ENCODE measurements at regions not wholly inside any gene's neighbourhood (a gene's known extent, or its start where the extent isn't known, plus 50 kb on each side); places are given as distances from the start of the nearest gene placed in this dataset.

- no peak for TF ChIP-seq CTCF (IDR thresholded peaks at IDR 0.05; ENCODE audit: low read depth, low read length, missing input control)
- no peak for TF ChIP-seq YY1 (IDR thresholded peaks at IDR 0.05)
- TF ChIP-seq RAD21 (IDR thresholded peaks at IDR 0.05): no peak
- TF ChIP-seq GABPA (IDR thresholded peaks at IDR 0.05 in 1 of 2, conservative IDR thresholded peaks at IDR 0.05 in 1 of 2): no peak
- TF ChIP-seq ATF3 (IDR thresholded peaks at IDR 0.05): no peak
- no peak for TF ChIP-seq MAX (IDR thresholded peaks at IDR 0.05)
- no peak for TF ChIP-seq REST (IDR thresholded peaks at IDR 0.05)
- TF ChIP-seq TAF1 (conservative IDR thresholded peaks at IDR 0.05): no peak
- no peak for TF ChIP-seq FOXA1 (IDR thresholded peaks at IDR 0.05)
- TF ChIP-seq ZBTB33 (IDR thresholded peaks at IDR 0.05): no peak
- no peak for TF ChIP-seq RXRA (IDR thresholded peaks at IDR 0.05)
- no peak for TF ChIP-seq JUND (IDR thresholded peaks at IDR 0.05)
Observed at GRCh38 chr12:60148831-60149230, 553.0 kb downstream of the SLC16A7 start.
